ENCODE measurements at regions not wholly inside any gene's neighbourhood (a gene's known extent, or its start where the extent isn't known, plus 50 kb on each side); places are given as distances from the start of the nearest gene placed in this dataset.
"Not testable (repeated sequence)": the region's sequence is repeated elsewhere in the genome, so short reads cannot be mapped to it uniquely, and the experiment has no call there.

GRCh38 chr9:110114086-110114858 is 93.7 kb downstream of the C9orf152 start:
- DNase-seq (ENCODE audit: low read depth in 1 of 2, low spot score in 1 of 2): no peak

GRCh38 chr9:110114859-110115201 is 93.1 kb downstream of the C9orf152 start:
- DNase-seq (ENCODE audit: low read depth in 1 of 2, low spot score in 1 of 2): no peak

GRCh38 chr9:110115341-110115820 is 92.6 kb downstream of the C9orf152 start:
- no peak for DNase-seq (ENCODE audit: low read depth in 1 of 2, low spot score in 1 of 2)

GRCh38 chr9:110115826-110116542 is 92.0 kb downstream of the C9orf152 start:
- no peak for DNase-seq (ENCODE audit: low read depth in 1 of 2, low spot score in 1 of 2)

- no peak for DNase-seq (ENCODE audit: low read depth in 1 of 2, low spot score in 1 of 2)
Measured at GRCh38 chr9:110116543-110116885, 91.4 kb downstream of the C9orf152 start.

GRCh38 chr9:110121170-110121569 is 86.8 kb downstream of the C9orf152 start:
- no peak for DNase-seq (ENCODE audit: low read depth in 1 of 2, low spot score in 1 of 2)

- no peak for DNase-seq (ENCODE audit: low read depth in 1 of 2, low spot score in 1 of 2)
Measured at GRCh38 chr9:110123341-110124095, 84.4 kb downstream of the C9orf152 start.

GRCh38 chr9:110124439-110124838 is 83.5 kb downstream of the C9orf152 start:
- no peak for DNase-seq (ENCODE audit: low read depth in 1 of 2, low spot score in 1 of 2)

- no peak for DNase-seq (ENCODE audit: low read depth in 1 of 2, low spot score in 1 of 2)
Measured at GRCh38 chr9:110125207-110125751, 82.7 kb downstream of the C9orf152 start.

- no peak for DNase-seq (ENCODE audit: low read depth in 1 of 2, low spot score in 1 of 2)
Measured at GRCh38 chr9:110125763-110126351, 82.1 kb downstream of the C9orf152 start.

- DNase-seq (ENCODE audit: low read depth in 1 of 2, low spot score in 1 of 2): no peak
Measured at GRCh38 chr9:110126499-110126941, 81.4 kb downstream of the C9orf152 start.

- DNase-seq (ENCODE audit: low read depth in 1 of 2, low spot score in 1 of 2): no peak
Measured at GRCh38 chr9:110126986-110127864, 80.7 kb downstream of the C9orf152 start.

GRCh38 chr9:110128664-110129329 is 79.2 kb downstream of the C9orf152 start:
- no peak for DNase-seq (ENCODE audit: low read depth in 1 of 2, low spot score in 1 of 2)

- DNase-seq (ENCODE audit: low read depth in 1 of 2, low spot score in 1 of 2): no peak
Measured at GRCh38 chr9:110129425-110129824, 78.5 kb downstream of the C9orf152 start.

- no peak for DNase-seq (ENCODE audit: low read depth in 1 of 2, low spot score in 1 of 2)
Measured at GRCh38 chr9:110130211-110130610, 77.7 kb downstream of the C9orf152 start.

- DNase-seq (ENCODE audit: low read depth in 1 of 2, low spot score in 1 of 2): no peak
Measured at GRCh38 chr9:110130791-110131416, 77.1 kb downstream of the C9orf152 start.

GRCh38 chr9:110131499-110131898 is 76.5 kb downstream of the C9orf152 start:
- DNase-seq (ENCODE audit: low read depth in 1 of 2, low spot score in 1 of 2): no peak

- not testable (repeated sequence) for DNase-seq (ENCODE audit: low read depth in 1 of 2, low spot score in 1 of 2)
Measured at GRCh38 chr9:110132531-110132930, 75.4 kb downstream of the C9orf152 start.

GRCh38 chr9:110133059-110133458 is 74.9 kb downstream of the C9orf152 start:
- no peak for DNase-seq (ENCODE audit: low read depth in 1 of 2, low spot score in 1 of 2)

All from activated CD4-positive, alpha-beta T cell treated with anti-CD3 and anti-CD28 coated beads, Interleukin-2, amount 50 U/mL, for 24 hours (primary cell).